Stimulated activated CD4-positive, alpha-beta T cell treated with anti-CD3 and anti-CD28 coated beads, Interleukin-12 subunit alpha, Interleukin-12 subunit beta, amount 100 ng/mL, for 4 hours (primary cell): ENCODE measurements at regions not wholly inside any gene's neighbourhood (a gene's known extent, or its start where the extent isn't known, plus 50 kb on each side); places are given as distances from the start of the nearest gene placed in this dataset.

Source experiments
- DNase-seq: peaks from one replicate; pipeline ENCODE4 v3.0.0-alpha.2; 2020

DNA sequence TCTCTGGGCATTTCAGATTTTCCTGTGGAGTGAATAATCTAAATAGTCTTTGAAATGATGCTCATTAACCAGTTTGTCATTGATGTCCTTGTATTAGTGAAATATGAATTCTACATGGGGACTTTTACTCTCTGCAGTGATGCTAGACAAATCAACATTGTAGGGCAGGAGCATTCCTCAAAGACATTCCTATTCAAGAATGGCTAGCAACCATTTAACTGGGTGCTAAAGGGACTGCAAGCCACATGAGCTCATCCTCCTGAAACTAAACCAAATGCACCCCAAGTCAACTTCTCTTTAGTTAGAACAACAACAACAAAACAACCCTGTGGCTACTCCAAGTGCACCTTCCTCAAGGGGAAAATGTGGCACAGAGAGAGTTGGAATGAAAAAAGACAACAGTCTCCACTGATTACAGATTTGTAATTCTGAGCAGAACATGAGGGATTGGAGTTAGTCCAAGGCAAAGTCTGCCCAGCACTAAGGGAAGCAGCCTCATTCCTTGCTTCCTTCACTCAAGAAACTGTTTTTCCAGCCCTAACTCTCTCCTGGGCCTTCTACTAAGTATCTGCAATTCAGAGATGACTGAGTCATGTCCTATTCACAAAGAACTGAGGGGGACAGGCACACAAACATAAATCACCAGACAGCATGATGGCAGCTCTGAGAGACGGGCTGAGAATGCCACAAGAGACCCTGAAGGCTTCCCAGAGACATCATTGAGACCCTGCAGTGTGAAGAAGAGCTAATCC is 82.0 kb upstream of the WWC1 start:
- no peak for DNase-seq

GRCh38 chr5:168209997-168210396 is 81.4 kb upstream of the WWC1 start:
- no peak for DNase-seq

DNA sequence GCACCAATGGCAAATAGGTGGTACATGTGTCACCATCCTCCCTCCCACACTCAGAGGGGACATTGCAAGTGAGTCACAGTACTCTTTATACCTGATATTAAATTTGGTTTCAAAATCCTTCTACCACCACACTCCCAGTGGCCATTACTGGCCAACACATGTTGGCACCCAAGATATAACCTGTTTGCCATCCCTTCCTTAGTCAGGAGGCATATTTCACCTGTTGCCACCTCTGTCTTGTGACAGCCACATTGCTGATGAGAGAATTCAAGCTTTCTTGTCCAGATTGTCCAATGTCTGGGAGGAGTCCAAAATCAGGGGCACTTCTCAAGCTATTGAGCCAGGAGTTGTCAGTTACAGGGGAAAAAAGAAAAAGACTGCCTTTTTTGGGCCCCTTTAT is 80.2 kb upstream of the WWC1 start:
- DNase-seq = no peak

DNA sequence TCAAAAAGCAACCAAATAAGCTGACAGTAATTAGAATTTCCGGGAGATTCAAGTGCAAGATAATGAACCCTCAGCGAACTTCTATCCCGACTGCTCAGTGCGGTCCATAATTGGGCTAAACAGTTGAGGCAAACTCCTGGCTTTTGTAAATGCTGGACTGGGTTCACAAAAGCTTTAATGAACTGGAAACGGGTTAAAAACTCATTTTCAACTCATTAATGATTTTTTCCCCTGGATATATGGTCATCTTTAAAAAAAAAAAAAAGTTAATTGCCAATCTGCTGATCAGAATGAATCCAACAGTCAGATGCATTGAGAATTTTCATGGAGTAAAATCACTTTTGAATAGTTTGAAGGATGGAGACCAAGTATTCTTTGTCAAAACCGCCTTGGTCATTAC is 79.5 kb upstream of the WWC1 start:
- no peak for DNase-seq

DNA sequence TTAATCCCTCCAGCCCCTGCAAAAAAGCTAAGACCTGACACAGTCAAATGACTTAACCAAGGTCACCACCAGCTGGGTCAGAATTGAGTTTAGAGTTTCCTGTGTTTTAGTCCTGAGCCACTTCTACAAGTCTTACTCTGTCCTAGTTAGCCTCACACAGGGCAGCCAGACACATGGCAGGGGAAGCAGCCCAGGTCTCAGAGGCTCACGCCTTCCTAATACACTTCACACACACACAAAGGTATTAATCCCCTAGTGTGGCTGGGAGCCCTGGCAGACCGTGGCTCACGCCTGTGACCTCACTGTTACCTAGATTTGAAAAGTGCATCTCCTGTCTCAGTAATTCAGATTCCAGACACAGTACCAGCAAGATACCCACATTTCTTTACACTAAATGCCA is 77.4 kb upstream of the WWC1 start:
- DNase-seq = no peak

- no peak for DNase-seq
These were observed 76.6 kb upstream of the WWC1 start for GRCh38 chr5:168214886-168215285.

DNA sequence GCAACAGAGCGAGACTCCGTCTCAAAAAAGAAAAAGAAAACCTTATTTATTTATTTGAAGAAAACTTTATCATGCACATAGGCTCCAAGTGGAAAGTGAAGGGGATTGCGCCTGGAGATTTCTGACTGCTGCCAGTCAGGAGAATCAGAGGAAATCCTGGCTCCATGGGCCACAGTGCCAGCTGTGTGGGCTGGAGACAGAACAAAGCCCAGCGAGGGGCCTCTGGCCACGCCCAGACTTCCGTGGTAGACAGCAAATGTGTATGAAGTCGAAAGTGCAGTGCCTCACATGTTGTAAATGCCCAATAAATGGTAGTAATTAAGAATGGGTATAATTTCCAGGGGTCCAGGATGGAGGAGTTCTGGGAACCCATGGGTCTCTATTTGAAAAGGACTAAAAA is 75.8 kb upstream of the WWC1 start:
- DNase-seq = no peak

- DNase-seq = no peak
These were observed 74.5 kb upstream of the WWC1 start for GRCh38 chr5:168216989-168217388.

DNA sequence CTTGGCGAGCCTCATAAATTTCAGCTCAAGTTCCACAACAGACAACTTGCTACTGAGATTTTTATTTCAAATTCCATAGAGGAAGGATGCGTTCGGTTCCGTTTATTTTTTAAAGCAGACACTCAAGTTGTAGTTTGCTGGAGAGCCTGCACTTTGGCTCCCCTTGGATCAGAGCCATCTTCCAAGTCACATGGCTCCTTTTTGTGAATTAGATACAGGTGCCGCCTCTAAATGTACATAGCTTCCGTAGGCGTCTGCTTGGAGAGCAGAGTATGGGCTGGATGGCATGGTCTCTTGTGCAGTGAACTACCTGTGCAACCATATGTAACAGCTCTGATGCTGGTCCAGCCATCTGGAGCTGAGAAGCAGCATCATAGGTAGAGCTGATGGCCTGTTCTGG is 73.9 kb upstream of the WWC1 start:
- DNase-seq = no peak

GRCh38 chr5:168218746-168219145 is 72.7 kb upstream of the WWC1 start:
- DNase-seq = no peak

GRCh38 chr5:168219515-168220410 is 71.7 kb upstream of the WWC1 start:
- DNase-seq = no peak

GRCh38 chr5:168224085-168224484 is 67.4 kb upstream of the WWC1 start:
- no peak for DNase-seq

- DNase-seq = no peak
These were observed 65.4 kb upstream of the WWC1 start for GRCh38 chr5:168226012-168226411.

DNA sequence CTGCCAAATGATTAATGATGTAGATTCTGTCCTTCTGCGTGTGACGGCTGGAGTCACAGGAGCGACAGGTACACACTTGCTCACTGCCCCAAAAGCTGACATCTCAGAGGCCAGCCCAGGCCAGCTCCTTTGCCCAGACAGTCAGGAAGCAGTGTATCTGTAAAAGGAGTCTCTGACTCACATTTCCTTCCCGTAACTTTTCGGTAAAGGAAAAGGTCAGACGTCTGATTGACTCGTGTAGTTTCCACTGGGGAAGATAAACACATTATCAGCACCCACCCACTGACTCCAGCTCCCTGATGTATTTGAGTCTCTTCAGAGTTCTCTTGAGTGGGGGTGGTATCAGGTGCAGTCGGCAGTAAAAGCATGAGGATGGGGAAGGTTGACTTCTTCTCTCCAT is 64.4 kb upstream of the WWC1 start:
- DNase-seq = no peak

- DNase-seq = no peak
These were observed 63.4 kb upstream of the WWC1 start for GRCh38 chr5:168227973-168228615.

GRCh38 chr5:168228668-168229067 is 62.8 kb upstream of the WWC1 start:
- no peak for DNase-seq

DNA sequence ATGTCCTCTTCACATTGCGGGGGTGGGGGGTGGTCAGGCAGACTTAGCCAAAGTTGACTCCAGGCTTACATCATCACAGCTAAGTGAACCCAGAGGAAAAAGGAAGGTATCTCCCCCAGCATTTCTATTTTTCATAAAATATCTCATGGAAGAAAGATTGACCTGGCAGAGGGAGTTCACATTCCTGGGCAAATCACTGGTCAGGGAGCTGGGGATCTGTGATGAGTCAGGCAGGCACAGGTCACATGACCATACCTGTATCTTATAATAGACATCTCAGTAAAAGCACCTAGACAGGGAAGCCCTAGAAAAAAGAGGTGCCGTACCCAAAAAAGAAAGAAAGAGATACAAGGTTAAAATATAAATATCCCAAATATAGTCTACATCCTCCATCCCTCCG is 57.3 kb upstream of the WWC1 start:
- DNase-seq = no peak

- no peak for DNase-seq
These were observed 53.0 kb upstream of the WWC1 start for GRCh38 chr5:168238463-168238862.

DNA sequence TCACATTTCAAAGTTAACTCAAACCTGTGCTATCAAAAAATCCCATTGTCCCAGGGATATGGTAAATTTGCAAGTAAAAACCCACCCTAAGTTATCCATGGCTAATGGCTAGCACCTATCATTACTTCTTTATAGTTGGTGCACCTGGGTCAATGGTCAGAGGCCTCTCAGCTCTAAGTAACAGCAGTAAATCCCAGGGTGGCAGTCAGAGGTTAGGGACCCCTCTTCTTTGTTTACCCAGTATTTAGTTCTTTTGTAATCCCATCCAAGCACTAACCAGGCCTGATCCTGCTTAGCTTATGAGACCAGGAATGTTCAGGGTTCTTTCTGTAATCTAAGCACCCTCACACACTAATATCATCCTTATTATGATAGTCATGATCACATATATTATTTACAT is 52.1 kb upstream of the WWC1 start:
- DNase-seq = no peak
